K562 (cell line): ENCODE measurements at regions not wholly inside any gene's neighbourhood (a gene's known extent, or its start where the extent isn't known, plus 50 kb on each side); places are given as distances from the start of the nearest gene placed in this dataset.

ENCODE experiments used
- DPF2 ChIP-seq: fragments of 450-650 bp; IDR thresholded peaks from 2 replicates; pipeline ENCODE4 v1.6.1; 2016
- EP400 ChIP-seq: fragments of 450-650 bp; IDR thresholded peaks from 2 replicates; pipeline ENCODE4 v1.6.1; 2017; ENCODE audit warnings: antibody characterized with exemption, mild to moderate bottlenecking, moderate library complexity
- FOSL1 ChIP-seq: fragments of 200-800 bp; sonication (Bioruptor generic); conservative IDR thresholded peaks from 2 replicates; pipeline ENCODE4 v1.6.1; 2016; ENCODE audit warnings: missing genetic modification characterization, missing compliant biosample characterization
- L3MBTL2 ChIP-seq: fragments of 450-650 bp; IDR thresholded peaks from 2 replicates; pipeline ENCODE4 v1.6.1; 2016; ENCODE audit warnings: mild to moderate bottlenecking, moderate library complexity
- MEF2D ChIP-seq: conservative IDR thresholded peaks from 2 replicates; pipeline ENCODE4 v1.6.1; 2016; ENCODE audit warnings: low read depth, missing genetic modification characterization, missing compliant biosample characterization
- MTA1 ChIP-seq: fragments of 450-650 bp; IDR thresholded peaks from 2 replicates; pipeline ENCODE4 v1.6.1; 2017; ENCODE audit warnings: borderline replicate concordance
- NCOA1 ChIP-seq: fragments of 450-650 bp; IDR thresholded peaks from 2 replicates; pipeline ENCODE4 v1.6.1; 2016; ENCODE audit warnings: low read depth
- NEUROD1 ChIP-seq: fragments of 150-350 bp; IDR thresholded peaks from 2 replicates; pipeline ENCODE4 v1.6.1; 2014; ENCODE audit warnings: borderline replicate concordance, low read length, low read depth; ENCODE audit not compliant: partially characterized antibody
- NONO ChIP-seq, 2 experiments: fragments of 200-400 bp in 1 of 2; fragments of 450-650 bp in 1 of 2; formaldehyde crosslinking in 1 of 2; IDR thresholded peaks; 2 replicates each; pipeline ENCODE4 v1.6.1; 2017; ENCODE audit warnings: low read depth in 2 of 2, mild to moderate bottlenecking in 2 of 2, moderate library complexity in 2 of 2, low read length in 1 of 2
- NR2F6 ChIP-seq: fragments of 450-650 bp; formaldehyde crosslinking; IDR thresholded peaks from 2 replicates; pipeline ENCODE4 v1.4.0; 2020; ENCODE audit warnings: mild to moderate bottlenecking
- POLR2H ChIP-seq: IDR thresholded peaks from 2 replicates; pipeline ENCODE4 v1.6.1; 2016; ENCODE audit warnings: missing genetic modification characterization, low read depth, mild to moderate bottlenecking, control low read depth, missing compliant biosample characterization, moderate library complexity
- RNF2 ChIP-seq: sonication (generic); IDR thresholded peaks from 2 replicates; pipeline ENCODE4 v1.6.1; 2016
- RUNX1 ChIP-seq: sonication (generic); IDR thresholded peaks from 2 replicates; pipeline ENCODE4 v1.6.1; 2016; ENCODE audit warnings: antibody characterized with exemption, low read depth
- SIN3A ChIP-seq, 2 experiments: fragments of 150-350 bp in 1 of 2; IDR thresholded peaks; 2 replicates each; pipeline ENCODE4 v1.6.1; 2011 to 2016; ENCODE audit warnings: borderline replicate concordance in 2 of 2, low read depth in 2 of 2, low read length in 2 of 2, mild to moderate bottlenecking in 2 of 2, moderate library complexity in 2 of 2; ENCODE audit not compliant: control insufficient read depth in 1 of 2
- SP1 ChIP-seq: sonication (generic); formaldehyde crosslinking; IDR thresholded peaks from 2 replicates; pipeline ENCODE4 v1.8.1; 2022; ENCODE audit warnings: mild to moderate bottlenecking, missing genetic modification reagents
- STAT5A ChIP-seq: IDR thresholded peaks from 2 replicates; pipeline ENCODE4 v1.6.1; 2012; ENCODE audit warnings: low read length, inconsistent platforms, borderline replicate concordance
- TAF9B ChIP-seq: fragments of 450-650 bp; IDR thresholded peaks from 2 replicates; pipeline ENCODE4 v1.6.1; 2018; ENCODE audit warnings: mild to moderate bottlenecking; ENCODE audit not compliant: partially characterized antibody
- TBL1XR1 ChIP-seq, 2 experiments: IDR thresholded peaks; 2 replicates each; pipeline ENCODE4 v1.6.1; 2012; ENCODE audit warnings: improper control_type of control experiment in 2 of 2, low read length in 2 of 2, mild to moderate bottlenecking in 1 of 2
- TCFL5 ChIP-seq: fragments of 250-450 bp; sonication (Bioruptor Pico); conservative IDR thresholded peaks from 2 replicates; pipeline ENCODE4 v1.6.1; 2021; ENCODE audit warnings: mild to moderate bottlenecking, moderate library complexity, matching md5 sums
- ZFX ChIP-seq: sonication (generic); formaldehyde crosslinking; IDR thresholded peaks from 2 replicates; pipeline ENCODE4 v1.8.0; 2022; ENCODE audit warnings: mild to moderate bottlenecking, missing genetic modification reagents, moderate library complexity
- ZNF24 ChIP-seq: fragments of 450-650 bp; IDR thresholded peaks from 2 replicates; pipeline ENCODE4 v1.6.1; 2016
- ZNF384 ChIP-seq: IDR thresholded peaks from 2 replicates; pipeline ENCODE4 v1.6.1; 2012; ENCODE audit warnings: low read depth, low read length, improper control_type of control experiment
- ZNF780A ChIP-seq: fragments of 250-450 bp; sonication (Bioruptor Pico); IDR thresholded peaks from 2 replicates; pipeline ENCODE4 v1.5.0; 2021; ENCODE audit warnings: mild to moderate bottlenecking
- TF ChIP-seq, protein P1 (sequence below), 2 experiments: fragments of 450-650 bp in 1 of 2; IDR thresholded peaks; 2 replicates each; pipeline ENCODE4 v1.6.1; 2011 to 2017; ENCODE audit warnings: low read depth in 2 of 2, antibody characterized with exemption in 1 of 2, borderline replicate concordance in 1 of 2, low read length in 1 of 2, mild to moderate bottlenecking in 1 of 2, mixed read lengths in 1 of 2; ENCODE audit not compliant: control insufficient read depth in 1 of 2
- TF ChIP-seq, protein P2 (sequence below): fragments of 450-650 bp; formaldehyde crosslinking; IDR thresholded peaks from 2 replicates; pipeline ENCODE4 v1.4.0; 2022; ENCODE audit warnings: missing genetic modification characterization

DNA sequence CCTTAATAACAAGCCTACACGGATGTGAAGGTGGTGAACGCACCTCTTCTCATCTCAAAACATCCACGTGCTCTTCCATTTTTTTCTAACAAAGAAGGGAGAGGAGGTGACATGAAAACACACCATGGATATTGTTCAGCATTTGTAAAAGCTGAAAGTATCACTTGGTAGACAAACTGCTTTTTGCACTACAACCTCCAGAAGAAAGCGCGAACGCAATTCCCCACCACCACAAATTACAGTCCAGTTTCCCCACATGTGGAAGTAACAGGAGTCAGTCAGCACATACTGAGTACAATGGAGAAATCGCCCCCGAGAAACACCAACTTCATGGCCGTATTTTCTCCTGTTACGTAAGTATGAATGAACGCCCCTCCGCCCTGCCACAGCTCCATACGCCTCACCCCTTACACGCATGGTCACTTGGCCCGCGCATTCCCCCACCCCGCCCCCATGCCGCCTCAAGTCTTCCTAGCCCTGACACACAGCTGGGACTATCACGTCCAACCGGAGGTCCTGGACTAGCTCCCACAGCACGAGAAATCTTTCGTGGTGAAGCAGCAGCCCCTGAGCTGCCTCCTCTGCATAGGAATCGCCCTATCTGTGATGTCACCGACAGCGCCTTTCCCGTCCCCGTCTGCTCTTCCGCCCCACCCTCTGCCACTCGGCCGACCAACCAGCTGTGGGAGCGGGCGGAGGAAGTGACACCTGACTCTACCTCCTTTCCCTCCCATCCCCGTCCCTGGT is 62.4 kb upstream of the NBPF15 start (continued):
- TF ChIP-seq, protein P1, sequence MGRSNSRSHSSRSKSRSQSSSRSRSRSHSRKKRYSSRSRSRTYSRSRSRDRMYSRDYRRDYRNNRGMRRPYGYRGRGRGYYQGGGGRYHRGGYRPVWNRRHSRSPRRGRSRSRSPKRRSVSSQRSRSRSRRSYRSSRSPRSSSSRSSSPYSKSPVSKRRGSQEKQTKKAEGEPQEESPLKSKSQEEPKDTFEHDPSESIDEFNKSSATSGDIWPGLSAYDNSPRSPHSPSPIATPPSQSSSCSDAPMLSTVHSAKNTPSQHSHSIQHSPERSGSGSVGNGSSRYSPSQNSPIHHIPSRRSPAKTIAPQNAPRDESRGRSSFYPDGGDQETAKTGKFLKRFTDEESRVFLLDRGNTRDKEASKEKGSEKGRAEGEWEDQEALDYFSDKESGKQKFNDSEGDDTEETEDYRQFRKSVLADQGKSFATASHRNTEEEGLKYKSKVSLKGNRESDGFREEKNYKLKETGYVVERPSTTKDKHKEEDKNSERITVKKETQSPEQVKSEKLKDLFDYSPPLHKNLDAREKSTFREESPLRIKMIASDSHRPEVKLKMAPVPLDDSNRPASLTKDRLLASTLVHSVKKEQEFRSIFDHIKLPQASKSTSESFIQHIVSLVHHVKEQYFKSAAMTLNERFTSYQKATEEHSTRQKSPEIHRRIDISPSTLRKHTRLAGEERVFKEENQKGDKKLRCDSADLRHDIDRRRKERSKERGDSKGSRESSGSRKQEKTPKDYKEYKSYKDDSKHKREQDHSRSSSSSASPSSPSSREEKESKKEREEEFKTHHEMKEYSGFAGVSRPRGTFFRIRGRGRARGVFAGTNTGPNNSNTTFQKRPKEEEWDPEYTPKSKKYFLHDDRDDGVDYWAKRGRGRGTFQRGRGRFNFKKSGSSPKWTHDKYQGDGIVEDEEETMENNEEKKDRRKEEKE (IDR thresholded peaks at IDR 0.05; ENCODE audit: borderline replicate concordance in 1 of 2, control insufficient read depth in 1 of 2, low read depth in 2 of 2, low read length in 1 of 2): peak in 1 of 2 experiments; percentile 99; a peak in 2 of 4 replicates
- TF ChIP-seq SIN3A (IDR thresholded peaks at IDR 0.05; ENCODE audit: borderline replicate concordance in 2 of 2, control insufficient read depth in 1 of 2, low read depth in 2 of 2, low read length in 2 of 2): peak; percentile 14 to 90; a peak in 1 of 4 replicates
- TF ChIP-seq FOSL1 (tag): 0 out of 2 replicates have a peak, but pooled peaks have one; percentile 35
- peak; percentile 44; the same call in 1 of the 2 replicates for TF ChIP-seq DPF2
- TF ChIP-seq POLR2H (tag): peak; percentile 98
- TF ChIP-seq ZNF384: 0 out of 2 replicates have a peak, but pooled peaks have one; percentile 15
- TF ChIP-seq L3MBTL2: peak; percentile 59
- peak; percentile 50; the same call in 1 of the 2 replicates for TF ChIP-seq ZNF780A (CRISPR knock-in tag)
- TF ChIP-seq NCOA1: peak; percentile 69; the same call in 1 of the 2 replicates
- peak in 1 of 2 experiments; percentile 17; a peak in 1 of 4 replicates for TF ChIP-seq TBL1XR1 (IDR thresholded peaks at IDR 0.05; ENCODE audit: low read length in 2 of 2)
- 0 out of 2 replicates have a peak, but pooled peaks have one; percentile 55 for TF ChIP-seq STAT5A
- TF ChIP-seq SP1 (CRISPR knock-in tag): 0 out of 2 replicates have a peak, but pooled peaks have one; percentile 30
- peak; percentile 96 for TF ChIP-seq TAF9B
- TF ChIP-seq NONO (IDR thresholded peaks at IDR 0.05; ENCODE audit: low read depth in 2 of 2, low read length in 1 of 2): 0 out of 4 replicates have a peak, but pooled peaks have one; percentile 34 to 37
- TF ChIP-seq NR2F6: 0 out of 2 replicates have a peak, but pooled peaks have one; percentile 54
- TF ChIP-seq TCFL5: 0 out of 2 replicates have a peak, but pooled peaks have one; percentile 41
- TF ChIP-seq MEF2D: peak; percentile 72
- peak; percentile 67 for TF ChIP-seq ZNF24
- peak; percentile 54 for TF ChIP-seq NEUROD1
- TF ChIP-seq MTA1: peak; percentile 64; the same call in 1 of the 2 replicates
- peak; percentile 24; the same call in 1 of the 2 replicates for TF ChIP-seq ZFX (CRISPR knock-in tag)
- TF ChIP-seq RUNX1: peak; percentile 94
- peak; percentile 99 for TF ChIP-seq RNF2
- TF ChIP-seq EP400: peak; percentile 63
- TF ChIP-seq, protein P2, sequence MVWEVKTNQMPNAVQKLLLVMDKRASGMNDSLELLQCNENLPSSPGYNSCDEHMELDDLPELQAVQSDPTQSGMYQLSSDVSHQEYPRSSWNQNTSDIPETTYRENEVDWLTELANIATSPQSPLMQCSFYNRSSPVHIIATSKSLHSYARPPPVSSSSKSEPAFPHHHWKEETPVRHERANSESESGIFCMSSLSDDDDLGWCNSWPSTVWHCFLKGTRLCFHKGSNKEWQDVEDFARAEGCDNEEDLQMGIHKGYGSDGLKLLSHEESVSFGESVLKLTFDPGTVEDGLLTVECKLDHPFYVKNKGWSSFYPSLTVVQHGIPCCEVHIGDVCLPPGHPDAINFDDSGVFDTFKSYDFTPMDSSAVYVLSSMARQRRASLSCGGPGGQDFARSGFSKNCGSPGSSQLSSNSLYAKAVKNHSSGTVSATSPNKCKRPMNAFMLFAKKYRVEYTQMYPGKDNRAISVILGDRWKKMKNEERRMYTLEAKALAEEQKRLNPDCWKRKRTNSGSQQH (CRISPR knock-in tag): peak; percentile 98
